HFFc6 (cell line): ENCODE measurements at regions not wholly inside any gene's neighbourhood (a gene's known extent, or its start where the extent isn't known, plus 50 kb on each side); places are given as distances from the start of the nearest gene placed in this dataset.

Source experiments
- DNase-seq: peaks from one replicate; pipeline ENCODE4 v3.0.0-alpha.2; 2018
- H3K27ac Mint-ChIP-seq: 2 replicates; pipeline ENCODE4 v1.8.0; 2020; ENCODE audit warnings: mild to moderate bottlenecking, mixed read lengths
- H3K27me3 Mint-ChIP-seq: 2 replicates; pipeline ENCODE4 v1.8.0; 2021; ENCODE audit warnings: mild to moderate bottlenecking, moderate library complexity, mixed read lengths; ENCODE audit not compliant: insufficient read depth
- H3K36me3 Mint-ChIP-seq: 2 replicates; pipeline ENCODE4 v1.8.0; 2021; ENCODE audit warnings: low read depth, mixed read lengths
- H3K4me1 Mint-ChIP-seq: 2 replicates; pipeline ENCODE4 v1.8.0; 2020; ENCODE audit warnings: low read depth, mixed read lengths
- H3K4me3 Mint-ChIP-seq: 2 replicates; pipeline ENCODE4 v1.8.0; 2020; ENCODE audit warnings: mild to moderate bottlenecking, moderate library complexity, mixed read lengths
- H3K9me3 Mint-ChIP-seq: 2 replicates; pipeline ENCODE4 v1.8.0; 2020; ENCODE audit warnings: mild to moderate bottlenecking, mixed read lengths
- CTCF ChIP-seq: fragments of 200-600 bp; sonication (generic); IDR thresholded peaks from 2 replicates; pipeline ENCODE4 v1.5.0; 2021; ENCODE audit warnings: antibody characterized with exemption, mild to moderate bottlenecking

DNA sequence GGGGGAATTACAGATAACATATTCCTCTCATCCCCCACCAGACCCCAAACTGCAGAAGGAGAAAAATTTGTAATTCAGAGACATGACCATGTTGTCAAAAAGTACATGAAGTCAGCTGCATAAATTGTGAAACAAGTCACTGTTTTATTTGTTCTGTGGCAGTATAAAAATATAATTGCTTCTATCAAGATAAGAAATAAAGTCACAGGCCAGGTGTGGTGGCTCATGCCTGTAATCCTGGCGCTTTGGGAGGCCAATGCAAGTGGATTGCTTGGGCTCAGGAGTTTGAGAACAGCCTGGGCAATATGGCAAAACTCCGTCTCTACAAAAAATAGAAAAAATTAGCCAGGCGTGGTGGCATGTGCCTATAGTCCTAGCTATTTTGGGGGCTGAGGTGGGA lies 87.7 kb upstream of the DPH6 start:
- Mint-ChIP-seq H3K4me3 (no peak overlapping the region), H3K27ac (no peak overlapping the region), H3K36me3 (no peaks in the 10 kb centered on the region), H3K9me3 (no peaks in the 10 kb centered on the region), H3K4me1 (no peaks in the 10 kb centered on the region), H3K27me3 (no peaks in the 10 kb centered on the region; the same call in none of the 2 replicates)
- no peak for TF ChIP-seq CTCF
- no peak for DNase-seq

DNA sequence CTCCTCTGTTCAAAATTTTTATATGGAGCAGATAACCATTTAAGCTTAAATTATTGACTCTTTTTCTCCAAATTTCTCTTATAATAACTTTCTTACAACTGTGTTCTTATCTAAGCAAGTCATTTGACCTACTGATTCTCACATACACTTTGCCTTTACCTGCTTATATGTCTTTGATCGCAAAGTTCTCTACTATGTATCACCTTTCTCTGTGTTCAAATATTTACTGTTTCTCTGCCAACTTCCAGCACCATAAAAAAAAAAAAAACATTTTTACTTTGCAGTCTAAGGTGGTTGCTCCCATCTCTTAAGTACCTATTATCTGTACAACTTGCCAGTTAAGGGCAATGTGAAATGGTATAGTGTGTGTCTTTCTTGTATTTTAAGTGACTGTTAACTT lies 100.8 kb upstream of the DPH6 start:
- no peak for DNase-seq
- TF ChIP-seq CTCF = no peak
- H3K27me3 Mint-ChIP-seq = no peaks in the 10 kb centered on the region; the same call in 1 of the 2 replicates
- no peak overlapping the region for H3K4me3 Mint-ChIP-seq
- H3K4me1 Mint-ChIP-seq = no peaks in the 10 kb centered on the region
- H3K9me3 Mint-ChIP-seq = no peaks in the 10 kb centered on the region; the same call in 1 of the 2 replicates
- H3K36me3 Mint-ChIP-seq = no peaks in the 10 kb centered on the region
- H3K27ac Mint-ChIP-seq = no peak overlapping the region

DNA sequence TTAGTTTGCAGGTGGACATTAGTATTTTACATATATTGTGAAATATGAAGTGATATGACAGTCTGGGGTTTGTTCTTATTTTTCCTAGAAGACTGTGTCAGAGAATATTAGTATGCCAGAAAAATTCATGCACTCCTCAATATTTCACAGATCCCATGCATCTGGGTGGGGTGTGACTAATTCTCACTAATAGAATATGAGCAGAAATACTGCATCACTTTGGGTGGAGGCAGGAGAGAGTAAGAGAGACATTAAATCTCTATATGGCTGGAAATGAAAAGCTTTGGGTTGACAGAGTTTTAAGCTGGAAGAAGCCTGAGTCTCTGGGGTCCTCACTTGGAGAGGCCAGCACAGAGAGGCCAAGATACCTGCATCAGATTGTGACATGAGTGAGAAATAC lies 101.3 kb upstream of the DPH6 start:
- Mint-ChIP-seq H3K27me3 (no peaks in the 10 kb centered on the region; the same call in 1 of the 2 replicates), H3K36me3 (no peaks in the 10 kb centered on the region), H3K4me3 (no peak overlapping the region), H3K4me1 (no peaks in the 10 kb centered on the region), H3K9me3 (no peaks in the 10 kb centered on the region; the same call in 1 of the 2 replicates), H3K27ac (no peak overlapping the region)
- DNase-seq = no peak
- TF ChIP-seq CTCF = no peak

GRCh38 chr15:35648941-35649340 lies 103.0 kb upstream of the DPH6 start:
- no peak for TF ChIP-seq CTCF
- H3K9me3 Mint-ChIP-seq = no peaks in the 10 kb centered on the region

DNA sequence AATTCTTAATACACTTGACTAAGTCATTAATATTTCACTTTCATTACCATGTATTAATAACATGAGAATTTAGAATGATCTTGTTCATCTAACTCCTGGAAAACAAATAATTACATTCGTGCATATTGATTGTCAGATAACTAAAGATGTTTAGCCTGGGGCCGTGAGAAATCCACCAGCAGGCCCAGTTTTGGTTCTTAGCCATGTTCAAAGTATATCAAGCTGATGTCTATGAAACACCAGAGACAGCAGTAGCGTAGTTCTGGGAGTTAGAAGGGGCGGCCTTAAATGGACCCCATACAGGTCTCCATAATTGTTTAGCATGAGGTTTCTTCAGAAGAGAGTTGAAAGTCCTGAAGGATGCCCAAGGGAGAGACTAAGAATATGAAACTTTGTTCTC lies 103.6 kb upstream of the DPH6 start:
- no peak overlapping the region for H3K27ac Mint-ChIP-seq
- H3K4me3 Mint-ChIP-seq = no peak overlapping the region
- no peaks in the 10 kb centered on the region; the same call in 1 of the 2 replicates for H3K27me3 Mint-ChIP-seq
- no peaks in the 10 kb centered on the region for H3K36me3 Mint-ChIP-seq
- TF ChIP-seq CTCF = no peak
- peaks cover 9% of the 10 kb centered on the region for H3K4me1 Mint-ChIP-seq
- DNase-seq = no peak
- no peaks in the 10 kb centered on the region for H3K9me3 Mint-ChIP-seq

More at GRCh38 chr15:35648941-35649340, 103.0 kb upstream of the DPH6 start:
- H3K27me3 Mint-ChIP-seq = no peaks in the 10 kb centered on the region; the same call in 1 of the 2 replicates
- DNase-seq = no peak
- no peak overlapping the region for H3K4me3 Mint-ChIP-seq
- peaks cover 2% of the 10 kb centered on the region; the same call in 1 of the 2 replicates for H3K4me1 Mint-ChIP-seq
- H3K27ac Mint-ChIP-seq = no peak overlapping the region
- no peaks in the 10 kb centered on the region for H3K36me3 Mint-ChIP-seq

DNA sequence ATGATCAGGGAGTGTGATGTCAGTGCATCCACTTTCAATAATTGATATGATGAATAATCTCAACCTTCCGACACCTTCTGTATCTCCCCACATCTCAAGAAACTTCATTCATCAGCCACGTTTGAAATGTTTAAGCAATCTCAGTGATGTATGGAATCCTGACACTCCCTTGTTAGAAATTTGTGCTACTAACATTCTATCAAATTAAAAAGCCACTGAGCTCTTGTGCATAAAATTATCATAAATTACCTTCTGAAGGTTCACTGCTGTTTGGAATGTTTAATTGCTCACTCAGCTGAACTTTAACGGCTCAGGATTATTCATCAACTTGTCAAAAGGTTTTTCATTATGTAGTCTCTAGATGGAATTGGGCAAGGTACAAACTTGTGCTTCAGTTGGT lies 108.4 kb upstream of the DPH6 start:
- DNase-seq = no peak
- Mint-ChIP-seq H3K4me3 (no peak overlapping the region), H3K9me3 (no peaks in the 10 kb centered on the region), H3K36me3 (no peaks in the 10 kb centered on the region), H3K4me1 (peaks cover 24% of the 10 kb centered on the region), H3K27ac (no peak overlapping the region), H3K27me3 (no peaks in the 10 kb centered on the region; the same call in 1 of the 2 replicates)
- TF ChIP-seq CTCF = no peak
